Testis (tissue), 2 donors: ENCODE measurements at regions not wholly inside any gene's neighbourhood (a gene's known extent, or its start where the extent isn't known, plus 50 kb on each side); places are given as distances from the start of the nearest gene placed in this dataset.

Experiments
- CTCF ChIP-seq, 3 experiments: fragments of 450-650 bp in 2 of 3; fragments of 200-600 bp in 1 of 3; sonication (generic) in 1 of 3; IDR thresholded peaks; one replicate each; pipeline ENCODE4 v1.5.1; 2016 to 2019; ENCODE audit warnings: antibody characterized with exemption in 3 of 3, mild to moderate bottlenecking in 2 of 3, moderate library complexity in 1 of 3
- POLR2A ChIP-seq: fragments of 450-650 bp; IDR thresholded peaks from one replicate; pipeline ENCODE4 v1.6.1; 2017; ENCODE audit warnings: antibody characterized with exemption, mild to moderate bottlenecking, moderate library complexity

- TF ChIP-seq CTCF (IDR thresholded peaks at IDR 0.05) (peak; percentile 22 to 62 (median 39)), POLR2A (no peak)
Measured at GRCh38 chr18:51621113-51621863, 423.8 kb upstream of the MEX3C start.
